ENCODE measurements at regions not wholly inside any gene's neighbourhood (a gene's known extent, or its start where the extent isn't known, plus 50 kb on each side); places are given as distances from the start of the nearest gene placed in this dataset.

DNA sequence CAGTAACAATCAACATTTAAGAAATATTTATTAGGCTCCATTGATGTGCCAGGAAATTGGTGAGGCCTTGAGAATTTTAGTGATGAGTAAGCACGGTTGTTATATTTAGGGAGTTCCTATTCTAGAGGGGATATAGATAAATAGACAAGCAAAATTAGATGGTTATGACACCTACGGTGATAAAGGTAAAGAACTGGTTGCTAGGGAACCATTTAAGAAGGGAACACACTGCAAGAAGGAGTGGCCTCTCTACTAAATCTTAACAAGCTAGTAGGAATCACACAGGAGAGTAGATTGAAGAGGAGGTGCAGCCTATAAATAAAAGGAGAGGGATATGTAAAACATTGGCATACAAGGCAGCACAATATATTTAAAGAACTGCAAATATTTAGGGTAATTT lies 155.2 kb downstream of the LRIG3 start:
- H3K9me3 ChIP-seq (ENCODE audit: low read length): no peaks in the 10 kb centered on the region
- no peak overlapping the region for H3K9ac ChIP-seq (ENCODE audit: low read length)
- H3K4me2 ChIP-seq (ENCODE audit: low read depth, low read length, poor library complexity, severe bottlenecking): no peak overlapping the region

DNA sequence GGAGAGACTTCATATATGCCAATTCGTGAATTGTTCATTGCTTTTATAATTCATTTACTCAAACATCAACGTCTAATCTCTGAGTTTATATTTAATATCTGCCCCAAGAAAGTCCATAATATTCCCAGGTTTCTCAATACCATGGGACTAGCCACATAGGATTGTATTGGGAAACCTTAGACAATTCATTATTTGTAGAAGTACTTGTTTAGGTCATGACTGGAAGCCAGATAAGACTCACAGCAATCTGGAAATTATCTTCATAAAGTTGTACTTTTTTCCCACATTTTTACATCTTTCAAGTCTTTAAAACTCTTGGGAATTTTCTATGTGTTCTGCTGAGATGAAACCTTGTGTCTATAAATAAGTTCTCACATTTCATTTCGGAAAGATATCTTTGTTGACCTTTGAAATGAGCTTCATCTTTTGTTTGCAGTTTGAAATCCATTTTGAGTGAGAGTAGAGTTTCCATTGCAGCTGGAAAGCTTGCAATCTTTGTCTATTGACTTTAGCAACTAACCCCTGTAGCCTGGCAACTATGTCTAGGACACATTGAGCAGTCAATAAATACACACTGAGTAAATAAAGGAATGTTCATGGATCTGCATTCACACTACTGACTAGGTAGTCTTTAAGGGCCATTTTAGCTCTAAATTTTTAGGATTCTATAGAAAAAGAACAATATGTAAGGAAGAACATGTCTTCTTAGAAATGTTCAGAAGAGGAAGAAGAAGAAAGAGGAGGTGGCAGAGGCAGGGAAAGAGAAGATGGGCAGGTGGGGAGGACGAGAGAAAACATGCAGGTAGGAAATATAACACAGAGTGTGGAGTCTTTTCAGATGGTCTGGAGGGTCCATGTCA lies 154.4 kb downstream of the LRIG3 start:
- no peak overlapping the region for H3K9ac ChIP-seq (ENCODE audit: low read length)

More for the DNA sequence above, 155.2 kb downstream of the LRIG3 start:
- Histone ChIP-seq H3K9me2 (replicated peaks; ENCODE audit: insufficient read depth, low read length) (no peaks in the 10 kb centered on the region), H3K27ac (ENCODE audit: low read length) (no peak overlapping the region), H3K79me2 (ENCODE audit: low read length) (no peaks in the 10 kb centered on the region), H4K20me1 (ENCODE audit: insufficient read depth, low read depth, low read length) (no peaks in the 10 kb centered on the region), H3K4me1 (ENCODE audit: low read length) (no peaks in the 10 kb centered on the region), H2AFZ (ENCODE audit: low read length) (no peak overlapping the region), H3K4me3 (ENCODE audit: low read length) (no peak overlapping the region), H3K27me3 (ENCODE audit: low read length) (no peaks in the 10 kb centered on the region), H3K36me3 (ENCODE audit: insufficient read depth, low read length) (no peaks in the 10 kb centered on the region)
- DNase-seq: no peak

DNA sequence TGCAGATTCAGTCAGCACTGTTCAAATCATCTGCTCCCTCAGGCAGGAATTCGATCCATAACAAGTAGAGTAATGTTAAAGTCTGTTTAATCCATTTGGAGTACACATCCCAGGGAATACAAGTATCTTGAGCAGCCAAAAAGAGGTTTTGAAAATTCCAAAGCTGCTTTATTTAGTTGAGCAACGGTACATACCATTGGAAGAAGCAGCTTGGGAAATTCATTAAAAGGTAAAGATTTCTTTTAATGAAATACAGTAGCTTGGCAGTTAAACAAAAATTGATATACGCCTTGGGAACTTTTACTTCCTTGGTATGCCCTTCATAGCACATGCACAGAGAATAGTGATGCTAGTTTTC lies 153.8 kb downstream of the LRIG3 start:
- Histone ChIP-seq H3K4me2 (ENCODE audit: low read depth, low read length, poor library complexity, severe bottlenecking) (no peak overlapping the region), H3K9ac (ENCODE audit: low read length) (no peak overlapping the region)
- no peak for DNase-seq

More for the DNA sequence above, 154.4 kb downstream of the LRIG3 start:
- Histone ChIP-seq H3K79me2 (ENCODE audit: low read length) (no peaks in the 10 kb centered on the region), H3K4me3 (ENCODE audit: low read length) (no peak overlapping the region), H3K27me3 (ENCODE audit: low read length) (no peaks in the 10 kb centered on the region), H3K36me3 (ENCODE audit: insufficient read depth, low read length) (no peaks in the 10 kb centered on the region), H2AFZ (ENCODE audit: low read length) (no peak overlapping the region), H3K9me3 (ENCODE audit: low read length) (no peaks in the 10 kb centered on the region), H3K4me1 (ENCODE audit: low read length) (no peaks in the 10 kb centered on the region), H4K20me1 (ENCODE audit: insufficient read depth, low read depth, low read length) (no peaks in the 10 kb centered on the region), H3K4me2 (ENCODE audit: low read depth, low read length, poor library complexity, severe bottlenecking) (no peak overlapping the region), H3K27ac (ENCODE audit: low read length) (no peak overlapping the region), H3K9me2 (replicated peaks; ENCODE audit: insufficient read depth, low read length) (no peaks in the 10 kb centered on the region)
- no peak for DNase-seq

DNA sequence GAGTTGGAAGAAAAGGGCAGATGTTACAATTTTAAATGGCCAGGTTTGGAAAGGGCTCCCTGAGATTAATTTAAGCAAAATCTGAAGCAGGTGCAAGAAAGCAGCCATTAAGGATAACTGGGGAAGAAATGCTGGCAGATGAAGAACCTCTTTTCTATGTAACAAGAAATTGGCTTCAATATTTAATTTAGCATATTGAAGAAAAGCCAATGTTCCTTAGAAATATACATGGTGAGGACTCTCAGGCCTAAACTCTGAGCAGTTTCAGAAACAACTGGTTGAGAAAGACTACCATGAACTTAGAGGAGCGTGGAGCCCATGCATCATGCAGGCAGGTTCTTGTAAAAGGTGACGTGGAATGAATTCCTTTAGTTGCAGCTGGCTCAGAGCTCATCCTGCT lies 152.8 kb downstream of the LRIG3 start:
- Histone ChIP-seq H3K36me3 (ENCODE audit: insufficient read depth, low read length) (no peaks in the 10 kb centered on the region), H3K9me2 (replicated peaks; ENCODE audit: insufficient read depth, low read length) (no peaks in the 10 kb centered on the region), H2AFZ (ENCODE audit: low read length) (no peak overlapping the region), H4K20me1 (ENCODE audit: insufficient read depth, low read depth, low read length) (no peaks in the 10 kb centered on the region), H3K79me2 (ENCODE audit: low read length) (no peaks in the 10 kb centered on the region), H3K27ac (ENCODE audit: low read length) (no peak overlapping the region), H3K9ac (ENCODE audit: low read length) (no peak overlapping the region), H3K27me3 (ENCODE audit: low read length) (no peaks in the 10 kb centered on the region), H3K9me3 (ENCODE audit: low read length) (no peaks in the 10 kb centered on the region), H3K4me2 (ENCODE audit: low read depth, low read length, poor library complexity, severe bottlenecking) (no peak overlapping the region), H3K4me1 (ENCODE audit: low read length) (no peaks in the 10 kb centered on the region), H3K4me3 (ENCODE audit: low read length) (no peak overlapping the region)
- no peak for DNase-seq

More for the DNA sequence above, 153.8 kb downstream of the LRIG3 start:
- no peaks in the 10 kb centered on the region for H3K27me3 ChIP-seq (ENCODE audit: low read length)
- H3K36me3 ChIP-seq (ENCODE audit: insufficient read depth, low read length): no peaks in the 10 kb centered on the region
- no peaks in the 10 kb centered on the region for H3K9me3 ChIP-seq (ENCODE audit: low read length)
- H3K4me3 ChIP-seq (ENCODE audit: low read length): no peak overlapping the region
- H3K9me2 ChIP-seq (replicated peaks; ENCODE audit: insufficient read depth, low read length): no peaks in the 10 kb centered on the region
- H3K4me1 ChIP-seq (ENCODE audit: low read length): no peaks in the 10 kb centered on the region
- no peak overlapping the region for H2AFZ ChIP-seq (ENCODE audit: low read length)
- no peaks in the 10 kb centered on the region for H4K20me1 ChIP-seq (ENCODE audit: insufficient read depth, low read depth, low read length)
- no peak overlapping the region for H3K27ac ChIP-seq (ENCODE audit: low read length)
- no peaks in the 10 kb centered on the region for H3K79me2 ChIP-seq (ENCODE audit: low read length)

DNA sequence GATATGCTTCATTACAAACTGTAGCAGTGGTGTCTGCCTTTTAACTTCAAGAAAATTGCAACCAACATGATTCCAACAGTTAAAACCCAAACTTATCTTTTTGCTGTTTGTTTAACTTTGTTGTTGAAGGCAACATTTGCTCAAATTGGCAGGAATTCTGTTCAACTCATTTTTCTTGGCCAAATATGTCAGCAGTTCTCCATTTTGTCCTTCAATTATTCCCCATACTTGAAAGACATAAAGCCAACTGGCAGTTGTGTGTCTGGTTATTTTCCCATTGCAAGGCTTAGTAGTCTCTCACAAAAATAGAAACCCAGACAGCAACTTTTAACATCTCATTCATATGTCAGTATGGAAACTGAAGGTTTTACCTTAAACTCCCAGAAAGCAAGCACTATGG lies 146.3 kb downstream of the LRIG3 start:
- Histone ChIP-seq H3K27ac (ENCODE audit: low read length) (no peak overlapping the region), H3K27me3 (ENCODE audit: low read length) (no peaks in the 10 kb centered on the region), H3K9me2 (replicated peaks; ENCODE audit: insufficient read depth, low read length) (no peaks in the 10 kb centered on the region), H3K36me3 (ENCODE audit: insufficient read depth, low read length) (no peaks in the 10 kb centered on the region), H4K20me1 (ENCODE audit: insufficient read depth, low read depth, low read length) (no peaks in the 10 kb centered on the region), H3K79me2 (ENCODE audit: low read length) (no peaks in the 10 kb centered on the region), H3K9ac (ENCODE audit: low read length) (no peak overlapping the region), H3K9me3 (ENCODE audit: low read length) (no peaks in the 10 kb centered on the region), H3K4me1 (ENCODE audit: low read length) (no peaks in the 10 kb centered on the region), H3K4me3 (ENCODE audit: low read length) (no peak overlapping the region), H2AFZ (ENCODE audit: low read length) (no peak overlapping the region), H3K4me2 (ENCODE audit: low read depth, low read length, poor library complexity, severe bottlenecking) (no peak overlapping the region)
- DNase-seq: no peak

DNA sequence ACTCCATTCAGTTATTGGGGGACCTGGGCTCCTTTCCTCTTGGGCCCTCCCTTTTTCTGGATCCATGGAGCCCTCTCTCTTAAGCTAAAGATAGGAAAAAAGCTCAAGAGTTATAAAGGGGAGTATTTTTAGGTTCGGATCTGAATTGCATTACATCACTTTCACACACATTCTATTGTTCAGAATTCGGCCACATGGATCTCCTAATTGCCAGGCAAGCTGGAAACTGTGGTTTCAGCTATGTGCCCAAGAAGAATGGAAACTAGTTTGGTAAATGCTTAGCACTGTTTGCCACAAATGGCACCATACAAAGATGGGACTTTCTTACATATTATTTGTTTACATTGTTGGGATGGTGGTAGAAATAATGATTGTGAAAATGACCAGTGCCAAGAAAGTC lies 145.6 kb downstream of the LRIG3 start:
- DNase-seq: no peak
- H3K79me2 ChIP-seq (ENCODE audit: low read length): no peaks in the 10 kb centered on the region
- H3K27me3 ChIP-seq (ENCODE audit: low read length): no peaks in the 10 kb centered on the region
- no peak overlapping the region for H3K4me3 ChIP-seq (ENCODE audit: low read length)
- H2AFZ ChIP-seq (ENCODE audit: low read length): no peak overlapping the region
- H3K36me3 ChIP-seq (ENCODE audit: insufficient read depth, low read length): no peaks in the 10 kb centered on the region
- no peaks in the 10 kb centered on the region for H4K20me1 ChIP-seq (ENCODE audit: insufficient read depth, low read depth, low read length)
- H3K4me2 ChIP-seq (ENCODE audit: low read depth, low read length, poor library complexity, severe bottlenecking): no peak overlapping the region
- H3K9ac ChIP-seq (ENCODE audit: low read length): no peak overlapping the region
- no peaks in the 10 kb centered on the region for H3K9me2 ChIP-seq (replicated peaks; ENCODE audit: insufficient read depth, low read length)
- H3K9me3 ChIP-seq (ENCODE audit: low read length): no peaks in the 10 kb centered on the region
- H3K4me1 ChIP-seq (ENCODE audit: low read length): no peaks in the 10 kb centered on the region
- no peak overlapping the region for H3K27ac ChIP-seq (ENCODE audit: low read length)

DNA sequence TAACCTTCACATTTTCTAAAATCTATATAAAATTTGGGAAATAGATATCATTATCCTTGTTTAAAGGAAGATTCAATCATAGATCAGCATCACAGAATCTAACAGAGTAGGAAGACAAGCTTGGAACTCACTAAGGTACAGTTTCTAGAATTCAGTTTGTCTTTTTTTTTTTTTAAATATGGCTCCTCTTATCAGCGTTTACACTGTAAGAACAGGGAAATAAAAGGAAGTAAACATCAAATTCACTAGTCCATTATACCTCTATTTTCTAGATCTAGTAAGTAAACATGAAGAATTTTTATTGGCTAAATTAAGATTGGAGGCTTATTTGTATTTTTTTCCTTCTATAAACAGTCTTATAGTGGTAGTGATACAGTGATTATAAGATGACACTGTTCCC lies 144.9 kb downstream of the LRIG3 start:
- H3K9me2 ChIP-seq (replicated peaks; ENCODE audit: insufficient read depth, low read length): no peaks in the 10 kb centered on the region
- no peaks in the 10 kb centered on the region for H3K79me2 ChIP-seq (ENCODE audit: low read length)
- H2AFZ ChIP-seq (ENCODE audit: low read length): no peak overlapping the region
- no peaks in the 10 kb centered on the region for H3K9me3 ChIP-seq (ENCODE audit: low read length)
- DNase-seq: no peak
- H3K4me2 ChIP-seq (ENCODE audit: low read depth, low read length, poor library complexity, severe bottlenecking): no peak overlapping the region
- no peaks in the 10 kb centered on the region for H3K27me3 ChIP-seq (ENCODE audit: low read length)
- H3K36me3 ChIP-seq (ENCODE audit: insufficient read depth, low read length): no peaks in the 10 kb centered on the region
- no peaks in the 10 kb centered on the region for H3K4me1 ChIP-seq (ENCODE audit: low read length)
- H3K4me3 ChIP-seq (ENCODE audit: low read length): no peak overlapping the region
- H3K27ac ChIP-seq (ENCODE audit: low read length): no peak overlapping the region
- H3K9ac ChIP-seq (ENCODE audit: low read length): no peak overlapping the region
- no peaks in the 10 kb centered on the region for H4K20me1 ChIP-seq (ENCODE audit: insufficient read depth, low read depth, low read length)

DNA sequence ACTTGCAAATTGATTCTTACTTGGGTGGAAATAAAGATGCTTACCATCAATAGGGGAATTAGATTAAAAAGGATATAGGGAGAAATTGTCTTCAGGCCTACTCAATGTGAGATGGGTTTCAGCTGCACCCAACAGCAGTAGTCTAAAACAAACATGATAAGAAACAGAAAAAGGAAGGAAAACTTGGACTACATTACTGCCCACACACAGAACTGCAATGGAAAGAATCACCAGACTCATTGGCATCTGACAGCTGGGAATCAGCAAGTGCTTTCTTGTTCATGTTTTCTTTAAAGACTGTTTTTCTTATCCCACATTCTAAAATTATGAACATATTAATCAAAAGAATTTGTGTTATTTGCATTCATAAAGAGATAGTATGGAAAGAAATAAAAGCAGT lies 144.2 kb downstream of the LRIG3 start:
- Histone ChIP-seq H4K20me1 (ENCODE audit: insufficient read depth, low read depth, low read length) (no peaks in the 10 kb centered on the region), H3K27me3 (ENCODE audit: low read length) (no peaks in the 10 kb centered on the region), H3K4me2 (ENCODE audit: low read depth, low read length, poor library complexity, severe bottlenecking) (no peak overlapping the region), H3K4me1 (ENCODE audit: low read length) (no peaks in the 10 kb centered on the region), H3K9me2 (replicated peaks; ENCODE audit: insufficient read depth, low read length) (no peaks in the 10 kb centered on the region), H3K4me3 (ENCODE audit: low read length) (no peak overlapping the region), H3K79me2 (ENCODE audit: low read length) (no peaks in the 10 kb centered on the region), H3K36me3 (ENCODE audit: insufficient read depth, low read length) (no peaks in the 10 kb centered on the region), H3K9me3 (ENCODE audit: low read length) (no peaks in the 10 kb centered on the region), H2AFZ (ENCODE audit: low read length) (no peak overlapping the region), H3K27ac (ENCODE audit: low read length) (no peak overlapping the region), H3K9ac (ENCODE audit: low read length) (no peak overlapping the region)
- no peak for DNase-seq
